Right lobe of liver (tissue), 6 donors: ENCODE measurements at regions not wholly inside any gene's neighbourhood (a gene's known extent, or its start where the extent isn't known, plus 50 kb on each side); places are given as distances from the start of the nearest gene placed in this dataset.

ENCODE experiments used
- ATAC-seq, 4 donors: fragments of 200-7000 bp; cut with Tn5 transposase; one replicate each; pipeline ENCODE4 v1.9.1; 2020; ENCODE audit warnings: mild to moderate bottlenecking in 4 of 4, moderate library complexity in 4 of 4
- DNase-seq, 3 donors: peaks; one replicate each; pipeline ENCODE4 v3.0.0-alpha.2; 2020
- H3K27ac ChIP-seq, 3 donors: fragments of 200-600 bp; one replicate each; pipeline ENCODE4 v1.8.0; 2022
- H3K27me3 ChIP-seq, 2 donors: fragments of 200-600 bp; one replicate each; pipeline ENCODE4 v1.8.0; 2022
- H3K36me3 ChIP-seq, 4 donors: fragments of 200-600 bp; sonication (generic) in 1 of 4; one replicate each; pipeline versions ENCODE4 v1.5.1 to v1.8.0; 2017 to 2022; ENCODE audit warnings: control low read depth in 1 of 4
- H3K4me1 ChIP-seq, 4 donors: fragments of 200-600 bp; sonication (generic) in 1 of 4; one replicate each; pipeline versions ENCODE4 v1.5.1 to v1.8.0; 2017 to 2022; ENCODE audit warnings: control low read depth in 1 of 4
- H3K4me3 ChIP-seq, 3 donors: fragments of 200-600 bp; one replicate each; pipeline ENCODE4 v1.8.0; 2022
- H3K9me3 ChIP-seq, 4 donors: fragments of 200-600 bp; sonication (generic) in 1 of 4; one replicate each; pipeline versions ENCODE4 v1.5.1 to v1.8.0; 2017 to 2022; ENCODE audit warnings: control low read depth in 1 of 4
- CTCF ChIP-seq, 4 donors: fragments of 200-600 bp in 3 of 4; fragments of 450-650 bp in 1 of 4; IDR thresholded peaks; one replicate each; pipeline versions ENCODE4 v1.5.1 to v1.8.0; 2016 to 2022; ENCODE audit warnings: antibody characterized with exemption in 4 of 4, mild to moderate bottlenecking in 2 of 4
- POLR2A ChIP-seq: fragments of 450-650 bp; IDR thresholded peaks from one replicate; pipeline ENCODE4 v1.6.1; 2017; ENCODE audit warnings: antibody characterized with exemption, mild to moderate bottlenecking
- WGBS: methylation state at CpG from one replicate; pipeline ENCODE4 v1.1.6; 2018; ENCODE audit warnings: low coverage, low lambda C conversion rate; ENCODE audit not compliant: insufficient coverage; ENCODE audit errors: missing lambda C conversion rate; 5-methylcytosine and 5-hydroxymethylcytosine counted together
- intact Hi-C, 2 donors: fragments of 100-400 bp; cut with DNase I; formaldehyde crosslinking; loops; one replicate each; pipeline versions ENCODE4 v1.11.2 to v1.14.1; 2022
- donor health status: DM: no; HTN: yes; CAD: no.
- donor health status: DM: no; HTN: no; CAD: no.
- donor health status: DM: no; HTN: no; CAD: no.
- donor health status: DM: no; HTN: yes; CAD: no.
- donor health status: DM: no; HTN: yes; CAD: no.

- 61% methylated on average over 2 of the region's 2 CpGs for whole genome bisulfite sequencing
- no peak overlapping the region for H3K4me3 ChIP-seq
- no peaks in the 10 kb centered on the region for H3K36me3 ChIP-seq
- no peak overlapping the region for H3K27ac ChIP-seq
- DNase-seq, result no peak
- ATAC-seq, result no peak
- no peaks in the 10 kb centered on the region for H3K4me1 ChIP-seq
- H3K9me3 ChIP-seq, result no peaks in the 10 kb centered on the region
- H3K27me3 ChIP-seq, result no peaks in the 10 kb centered on the region
- intact Hi-C loops, result no loop called here
- no peak for TF ChIP-seq CTCF (IDR thresholded peaks at IDR 0.05)
- no peak for TF ChIP-seq POLR2A
Observed at GRCh38 chr3:76138921-76139320, 353.6 kb upstream of the ZNF717 start.

GRCh38 chr3:76147846-76148245, 362.5 kb upstream of the ZNF717 start:
- TF ChIP-seq POLR2A (no peak), CTCF (IDR thresholded peaks at IDR 0.05) (no peak)
- Histone ChIP-seq H3K9me3 (peaks cover 0 to 9% (median 0%) of the 10 kb centered on the region in 4 donors), H3K4me3 (no peak overlapping the region), H3K36me3 (no peaks in the 10 kb centered on the region), H3K27ac (no peak overlapping the region), H3K4me1 (no peaks in the 10 kb centered on the region), H3K27me3 (no peaks in the 10 kb centered on the region)
- 59% methylated on average over 2 of the region's 2 CpGs for WGBS
- ATAC-seq (no peak), DNase-seq (no peak)
- intact Hi-C loops, result no loop called here

GRCh38 chr3:76152028-76152427, 366.7 kb upstream of the ZNF717 start:
- no peak for TF ChIP-seq POLR2A
- no peak for TF ChIP-seq CTCF (IDR thresholded peaks at IDR 0.05)
- no peaks in the 10 kb centered on the region for H3K36me3 ChIP-seq
- WGBS, result 73% methylated on average over 1 of the region's 1 CpG
- no peak overlapping the region for H3K4me3 ChIP-seq
- DNase-seq (no peak), ATAC-seq (no peak)
- no peaks in the 10 kb centered on the region for H3K27me3 ChIP-seq
- no peak overlapping the region for H3K27ac ChIP-seq
- no peaks in the 10 kb centered on the region for H3K4me1 ChIP-seq
- intact Hi-C loops, result no loop called here
- H3K9me3 ChIP-seq, result peaks cover 0 to 7% (median 0%) of the 10 kb centered on the region in 4 donors

GRCh38 chr3:76161856-76162255, 376.5 kb upstream of the ZNF717 start:
- no peak overlapping the region for H3K27ac ChIP-seq
- ATAC-seq (no peak), DNase-seq (no peak)
- H3K27me3 ChIP-seq, result no peaks in the 10 kb centered on the region
- H3K36me3 ChIP-seq, result no peaks in the 10 kb centered on the region
- H3K4me1 ChIP-seq, result no peaks in the 10 kb centered on the region
- intact Hi-C loops, result no loop called here
- H3K4me3 ChIP-seq, result no peak overlapping the region
- TF ChIP-seq CTCF (IDR thresholded peaks at IDR 0.05) (no peak), POLR2A (no peak)
- H3K9me3 ChIP-seq, result no peaks in the 10 kb centered on the region

- ATAC-seq, result no peak
- no peaks in the 10 kb centered on the region for H3K4me1 ChIP-seq
- TF ChIP-seq POLR2A, result no peak
- no peak for TF ChIP-seq CTCF (IDR thresholded peaks at IDR 0.05)
- intact Hi-C loops, result no loop called here
- no peak overlapping the region for H3K4me3 ChIP-seq
- no peak overlapping the region for H3K27ac ChIP-seq
- no peaks in the 10 kb centered on the region for H3K36me3 ChIP-seq
- WGBS, result 45% methylated on average over 3 of the region's 3 CpGs
- no peak for DNase-seq
- H3K9me3 ChIP-seq, result no peaks in the 10 kb centered on the region
- no peaks in the 10 kb centered on the region for H3K27me3 ChIP-seq
Observed at GRCh38 chr3:76171647-76172046, 386.3 kb upstream of the ZNF717 start.
